HEK293 (cell line): ENCODE measurements at regions not wholly inside any gene's neighbourhood (a gene's known extent, or its start where the extent isn't known, plus 50 kb on each side); places are given as distances from the start of the nearest gene placed in this dataset.

Experiments
- CTCF ChIA-PET: fragments of 350-600 bp; formaldehyde crosslinking; extraction: SDS; loops from one replicate; lab custom pipeline; 2021; ENCODE audit warnings: antibody characterized with exemption; lab: Yijun Ruan, JAX
- POLR2A ChIA-PET: fragments of 300-600 bp; formaldehyde crosslinking; extraction: SDS; loops from one replicate; lab custom pipeline; 2020; ENCODE audit warnings: antibody characterized with exemption, inconsistent platforms; lab: Yijun Ruan, JAX
- H3K27ac ChIP-seq: fragments of 200-500 bp; sonication (Bioruptor generic); 2 replicates; pipeline ENCODE4 v1.5.1; 2014; ENCODE audit warnings: low read depth, low read length, control low read depth, inconsistent platforms; ENCODE audit errors: extremely low read depth
- H3K36me3 ChIP-seq, 2 experiments: fragments of 200-500 bp in 1 of 2; sonication (Bioruptor generic) in 1 of 2; 1 replicate in 1 of 2; 2 replicates in 1 of 2; pipeline ENCODE4 v1.5.1; 2014 to 2017; ENCODE audit warnings: inconsistent platforms in 2 of 2, low read length in 2 of 2; ENCODE audit not compliant: control insufficient read depth in 2 of 2, insufficient read depth in 1 of 2
- H3K4me1 ChIP-seq: fragments of 200-500 bp; sonication (Bioruptor generic); 2 replicates; pipeline ENCODE4 v1.5.1; 2014; ENCODE audit warnings: mild to moderate bottlenecking, low read length, inconsistent platforms; ENCODE audit not compliant: control insufficient read depth, insufficient read depth
- H3K4me3 ChIP-seq: 2 replicates; pipeline ENCODE4 v1.5.1; 2011; ENCODE audit warnings: low read depth, mild to moderate bottlenecking, control low read depth, low read length, moderate library complexity
- H3K9me3 ChIP-seq: fragments of 200-500 bp; sonication (Bioruptor generic); 2 replicates; pipeline ENCODE4 v1.5.1; 2014; ENCODE audit warnings: low read depth, low read length, inconsistent platforms; ENCODE audit not compliant: control insufficient read depth, insufficient read depth
- CTCF ChIP-seq: fragments of 450-650 bp; formaldehyde crosslinking; IDR thresholded peaks from 2 replicates; pipeline ENCODE4 v1.5.1; 2016; ENCODE audit warnings: missing biosample characterization, missing genetic modification characterization
- KLF1 ChIP-seq: fragments of 450-650 bp; formaldehyde crosslinking; IDR thresholded peaks from 2 replicates; pipeline ENCODE4 v1.5.1; 2016; ENCODE audit warnings: missing biosample characterization, missing genetic modification characterization
- KLF10 ChIP-seq: fragments of 450-650 bp; IDR thresholded peaks from 2 replicates; pipeline ENCODE4 v1.5.1; 2018; ENCODE audit warnings: missing biosample characterization, mild to moderate bottlenecking, missing genetic modification characterization
- KLF16 ChIP-seq: fragments of 450-650 bp; formaldehyde crosslinking; IDR thresholded peaks from 2 replicates; pipeline ENCODE4 v1.5.1; 2017; ENCODE audit warnings: missing biosample characterization, missing genetic modification characterization
- PBX3 ChIP-seq: sonication (generic); formaldehyde crosslinking; IDR thresholded peaks from 2 replicates; pipeline ENCODE4 v1.8.1; 2022; ENCODE audit warnings: mild to moderate bottlenecking, moderate library complexity, missing genetic modification reagents
- REPIN1 ChIP-seq: fragments of 450-650 bp; formaldehyde crosslinking; IDR thresholded peaks from 2 replicates; pipeline ENCODE4 v1.5.1; 2017; ENCODE audit warnings: missing biosample characterization, missing genetic modification characterization, low read depth
- SETDB1 ChIP-seq: IDR thresholded peaks from one replicate; pipeline ENCODE4 v1.6.1; 2017; ENCODE audit warnings: mild to moderate bottlenecking, low read length, moderate library complexity, mixed read lengths; ENCODE audit not compliant: insufficient read length
- ZFP69B ChIP-seq: fragments of 450-650 bp; formaldehyde crosslinking; IDR thresholded peaks from 2 replicates; pipeline ENCODE4 v1.5.1; 2016; ENCODE audit warnings: missing biosample characterization, missing genetic modification characterization
- ZNF112 ChIP-seq: fragments of 450-650 bp; formaldehyde crosslinking; IDR thresholded peaks from 2 replicates; pipeline ENCODE4 v1.5.0; 2017; ENCODE audit warnings: missing biosample characterization, missing genetic modification characterization
- ZNF148 ChIP-seq: fragments of 450-650 bp; formaldehyde crosslinking; IDR thresholded peaks from 2 replicates; pipeline ENCODE4 v1.5.0; 2017; ENCODE audit warnings: missing biosample characterization, missing genetic modification characterization, borderline replicate concordance
- ZNF169 ChIP-seq: fragments of 450-650 bp; formaldehyde crosslinking; IDR thresholded peaks from 2 replicates; pipeline ENCODE4 v1.5.1; 2016; ENCODE audit warnings: missing biosample characterization, missing genetic modification characterization
- ZNF214 ChIP-seq: fragments of 450-650 bp; formaldehyde crosslinking; IDR thresholded peaks from 2 replicates; pipeline ENCODE4 v1.5.1; 2017; ENCODE audit warnings: missing biosample characterization, mild to moderate bottlenecking, missing genetic modification characterization, borderline replicate concordance
- ZNF335 ChIP-seq: fragments of 450-650 bp; formaldehyde crosslinking; conservative IDR thresholded peaks from 2 replicates; pipeline ENCODE4 v1.5.1; 2016; ENCODE audit warnings: missing biosample characterization, missing genetic modification characterization
- ZNF423 ChIP-seq: fragments of 450-650 bp; formaldehyde crosslinking; IDR thresholded peaks from 2 replicates; pipeline ENCODE4 v1.5.1; 2016; ENCODE audit warnings: missing biosample characterization, missing genetic modification characterization
- ZNF558 ChIP-seq: fragments of 450-650 bp; formaldehyde crosslinking; IDR thresholded peaks from 2 replicates; pipeline ENCODE4 v1.5.1; 2016; ENCODE audit warnings: missing biosample characterization, missing genetic modification characterization
- ZNF596 ChIP-seq: fragments of 450-650 bp; IDR thresholded peaks from 2 replicates; pipeline ENCODE4 v1.5.0; 2018; ENCODE audit warnings: missing biosample characterization, mild to moderate bottlenecking, missing genetic modification characterization, moderate library complexity
- ZNF600 ChIP-seq: fragments of 450-650 bp; formaldehyde crosslinking; IDR thresholded peaks from 2 replicates; pipeline ENCODE4 v1.5.1; 2016; ENCODE audit warnings: missing biosample characterization, missing genetic modification characterization
- ZNF664 ChIP-seq: fragments of 450-650 bp; formaldehyde crosslinking; IDR thresholded peaks from 2 replicates; pipeline ENCODE4 v1.5.1; 2016; ENCODE audit warnings: missing biosample characterization, missing genetic modification characterization
- ZNF707 ChIP-seq: fragments of 450-650 bp; formaldehyde crosslinking; IDR thresholded peaks from 2 replicates; pipeline ENCODE4 v1.5.1; 2016; ENCODE audit warnings: missing biosample characterization, missing genetic modification characterization
- ZNF830 ChIP-seq: fragments of 450-650 bp; IDR thresholded peaks from 2 replicates; pipeline ENCODE4 v1.5.0; 2018; ENCODE audit warnings: missing biosample characterization, missing genetic modification characterization, low read depth, mild to moderate bottlenecking, moderate library complexity
- ZNF843 ChIP-seq: fragments of 450-650 bp; formaldehyde crosslinking; IDR thresholded peaks from 2 replicates; pipeline ENCODE4 v1.5.1; 2016; ENCODE audit warnings: missing biosample characterization, missing genetic modification characterization
- TF ChIP-seq, protein P1 (sequence below): fragments of 450-650 bp; formaldehyde crosslinking; IDR thresholded peaks from 2 replicates; pipeline ENCODE4 v1.5.1; 2016; ENCODE audit warnings: missing biosample characterization, missing genetic modification characterization
- TF ChIP-seq, protein P2 (sequence below): fragments of 450-650 bp; formaldehyde crosslinking; IDR thresholded peaks from 2 replicates; pipeline ENCODE4 v1.5.1; 2017; ENCODE audit warnings: missing biosample characterization, missing genetic modification characterization

DNA sequence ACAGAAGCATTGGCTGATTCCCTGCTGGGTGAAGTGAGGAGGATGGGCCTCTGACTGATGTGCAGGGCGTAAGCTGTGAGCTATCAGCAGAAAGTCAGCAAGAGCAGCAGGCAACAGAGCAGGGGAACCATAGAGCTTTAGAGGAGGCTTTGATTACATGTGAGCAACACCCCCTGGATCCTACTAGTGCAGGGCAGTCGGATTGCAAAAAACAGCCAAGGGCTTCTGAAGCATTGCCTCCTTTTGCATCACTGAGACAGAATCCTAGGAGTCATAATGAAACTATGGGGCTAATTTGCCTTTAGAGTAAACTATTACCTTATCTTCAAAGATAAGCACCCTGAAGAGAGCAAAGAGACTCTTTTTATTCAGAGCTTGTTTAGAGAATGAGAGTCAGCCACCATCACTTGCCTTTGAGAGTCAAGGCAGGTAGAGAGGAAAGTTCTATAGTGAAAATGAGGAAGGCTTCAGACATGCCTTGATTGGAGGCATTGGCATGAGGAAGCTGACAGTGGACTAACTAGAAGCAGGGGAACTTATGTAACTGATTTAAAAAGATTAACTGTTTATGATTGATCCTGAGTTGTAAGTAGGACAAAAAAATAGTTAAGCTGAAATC lies 420.3 kb downstream of the PDHA2 start:
- ChIA-PET CTCF (no interaction called here), POLR2A (no interaction called here)
- Histone ChIP-seq H3K4me3 (no peak overlapping the region), H3K27ac (no peak overlapping the region), H3K36me3 (no peaks in the 10 kb centered on the region), H3K9me3 (no peaks in the 10 kb centered on the region), H3K4me1 (no peaks in the 10 kb centered on the region)
- TF ChIP-seq KLF10 (tag by site-specific recombination) (no peak), ZNF558 (no peak), ZNF600 (tag by site-specific recombination) (no peak), KLF1 (no peak), ZNF830 (tag by site-specific recombination) (no peak), ZNF335 (tag by site-specific recombination) (no peak), ZNF112 (tag by site-specific recombination) (no peak), ZNF843 (tag by site-specific recombination) (no peak), ZNF664 (tag by site-specific recombination) (no peak), CTCF (tag by site-specific recombination) (no peak), ZNF214 (tag by site-specific recombination) (no peak)
- TF ChIP-seq, protein P1, sequence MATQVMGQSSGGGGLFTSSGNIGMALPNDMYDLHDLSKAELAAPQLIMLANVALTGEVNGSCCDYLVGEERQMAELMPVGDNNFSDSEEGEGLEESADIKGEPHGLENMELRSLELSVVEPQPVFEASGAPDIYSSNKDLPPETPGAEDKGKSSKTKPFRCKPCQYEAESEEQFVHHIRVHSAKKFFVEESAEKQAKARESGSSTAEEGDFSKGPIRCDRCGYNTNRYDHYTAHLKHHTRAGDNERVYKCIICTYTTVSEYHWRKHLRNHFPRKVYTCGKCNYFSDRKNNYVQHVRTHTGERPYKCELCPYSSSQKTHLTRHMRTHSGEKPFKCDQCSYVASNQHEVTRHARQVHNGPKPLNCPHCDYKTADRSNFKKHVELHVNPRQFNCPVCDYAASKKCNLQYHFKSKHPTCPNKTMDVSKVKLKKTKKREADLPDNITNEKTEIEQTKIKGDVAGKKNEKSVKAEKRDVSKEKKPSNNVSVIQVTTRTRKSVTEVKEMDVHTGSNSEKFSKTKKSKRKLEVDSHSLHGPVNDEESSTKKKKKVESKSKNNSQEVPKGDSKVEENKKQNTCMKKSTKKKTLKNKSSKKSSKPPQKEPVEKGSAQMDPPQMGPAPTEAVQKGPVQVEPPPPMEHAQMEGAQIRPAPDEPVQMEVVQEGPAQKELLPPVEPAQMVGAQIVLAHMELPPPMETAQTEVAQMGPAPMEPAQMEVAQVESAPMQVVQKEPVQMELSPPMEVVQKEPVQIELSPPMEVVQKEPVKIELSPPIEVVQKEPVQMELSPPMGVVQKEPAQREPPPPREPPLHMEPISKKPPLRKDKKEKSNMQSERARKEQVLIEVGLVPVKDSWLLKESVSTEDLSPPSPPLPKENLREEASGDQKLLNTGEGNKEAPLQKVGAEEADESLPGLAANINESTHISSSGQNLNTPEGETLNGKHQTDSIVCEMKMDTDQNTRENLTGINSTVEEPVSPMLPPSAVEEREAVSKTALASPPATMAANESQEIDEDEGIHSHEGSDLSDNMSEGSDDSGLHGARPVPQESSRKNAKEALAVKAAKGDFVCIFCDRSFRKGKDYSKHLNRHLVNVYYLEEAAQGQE (tag by site-specific recombination), result no peak
- TF ChIP-seq, protein P2, sequence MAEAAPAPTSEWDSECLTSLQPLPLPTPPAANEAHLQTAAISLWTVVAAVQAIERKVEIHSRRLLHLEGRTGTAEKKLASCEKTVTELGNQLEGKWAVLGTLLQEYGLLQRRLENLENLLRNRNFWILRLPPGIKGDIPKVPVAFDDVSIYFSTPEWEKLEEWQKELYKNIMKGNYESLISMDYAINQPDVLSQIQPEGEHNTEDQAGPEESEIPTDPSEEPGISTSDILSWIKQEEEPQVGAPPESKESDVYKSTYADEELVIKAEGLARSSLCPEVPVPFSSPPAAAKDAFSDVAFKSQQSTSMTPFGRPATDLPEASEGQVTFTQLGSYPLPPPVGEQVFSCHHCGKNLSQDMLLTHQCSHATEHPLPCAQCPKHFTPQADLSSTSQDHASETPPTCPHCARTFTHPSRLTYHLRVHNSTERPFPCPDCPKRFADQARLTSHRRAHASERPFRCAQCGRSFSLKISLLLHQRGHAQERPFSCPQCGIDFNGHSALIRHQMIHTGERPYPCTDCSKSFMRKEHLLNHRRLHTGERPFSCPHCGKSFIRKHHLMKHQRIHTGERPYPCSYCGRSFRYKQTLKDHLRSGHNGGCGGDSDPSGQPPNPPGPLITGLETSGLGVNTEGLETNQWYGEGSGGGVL (tag by site-specific recombination), result no peak

- no peaks in the 10 kb centered on the region for H3K4me1 ChIP-seq
- no peak for TF ChIP-seq KLF16
- TF ChIP-seq REPIN1 (tag by site-specific recombination), result no peak
- TF ChIP-seq ZNF148 (tag by site-specific recombination), result no peak
- no peak for TF ChIP-seq ZNF596 (tag by site-specific recombination)
- TF ChIP-seq ZNF600 (tag by site-specific recombination), result no peak
- no peak for TF ChIP-seq SETDB1
- no peak for TF ChIP-seq PBX3 (CRISPR knock-in tag)
- TF ChIP-seq ZFP69B (tag by site-specific recombination), result no peak
- no peak for TF ChIP-seq ZNF707 (tag by site-specific recombination)
- no peak for TF ChIP-seq ZNF423 (tag by site-specific recombination)
- TF ChIP-seq ZNF169, result no peak
- TF ChIP-seq, all 188 proteins: peak for 0
- Histone ChIP-seq H3K36me3 (no peaks in the 10 kb centered on the region), H3K9me3 (no peaks in the 10 kb centered on the region), H3K27ac (no peak overlapping the region), H3K4me3 (no peak overlapping the region)
- ChIA-PET CTCF (no interaction called here), POLR2A (no interaction called here)
Observed at GRCh38 chr4:96262057-96262456, 422.2 kb downstream of the PDHA2 start.
